ENCODE measurements at regions not wholly inside any gene's neighbourhood (a gene's known extent, or its start where the extent isn't known, plus 50 kb on each side); places are given as distances from the start of the nearest gene placed in this dataset.

- no peak for DNase-seq
- Histone ChIP-seq H3K9me3 (no peaks in the 10 kb centered on the region), H3K27ac (no peak overlapping the region), H3K36me3 (no peaks in the 10 kb centered on the region), H3K27me3 (no peaks in the 10 kb centered on the region), H3K4me1 (no peaks in the 10 kb centered on the region), H3K4me3 (replicated peaks in 1 of 3) (no peak overlapping the region)
- no peak for TF ChIP-seq CTCF (IDR thresholded peaks at IDR 0.05)
- TF ChIP-seq POLR2A (IDR thresholded peaks at IDR 0.05), result no peak
- 84 to 94% methylated on average over 3 of the region's 3 CpGs for WGBS, 2 donors
- intact Hi-C loops (cut with DNase I), result no loop called here
Measured at GRCh38 chr13:61812286-61812685, 396.6 kb upstream of the PCDH20 start.

GRCh38 chr13:61810065-61810464 lies 394.4 kb upstream of the PCDH20 start:
- Histone ChIP-seq H3K9me3 (no peaks in the 10 kb centered on the region), H3K4me1 (no peaks in the 10 kb centered on the region), H3K27me3 (no peaks in the 10 kb centered on the region), H3K27ac (no peak overlapping the region), H3K36me3 (no peaks in the 10 kb centered on the region), H3K4me3 (replicated peaks in 1 of 3) (no peak overlapping the region)
- 79 to 92% methylated on average over 1 of the region's 1 CpG for whole genome bisulfite sequencing, 2 donors
- DNase-seq, result no peak
- TF ChIP-seq CTCF (IDR thresholded peaks at IDR 0.05) (no peak), POLR2A (IDR thresholded peaks at IDR 0.05) (no peak)
- intact Hi-C loops (cut with DNase I), result no loop called here

- Histone ChIP-seq H3K4me1 (no peaks in the 10 kb centered on the region), H3K36me3 (no peaks in the 10 kb centered on the region), H3K27me3 (no peaks in the 10 kb centered on the region), H3K9me3 (no peaks in the 10 kb centered on the region), H3K27ac (no peak overlapping the region), H3K4me3 (replicated peaks in 1 of 3) (no peak overlapping the region)
- 94 to 100% methylated on average over 1 of the region's 1 CpG for WGBS, 2 donors
- no peak for DNase-seq
- intact Hi-C loops (cut with DNase I), result no loop called here
- no peak for TF ChIP-seq POLR2A (IDR thresholded peaks at IDR 0.05)
- TF ChIP-seq CTCF (IDR thresholded peaks at IDR 0.05), result no peak
Measured at GRCh38 chr13:61797397-61797796, 381.7 kb upstream of the PCDH20 start.

GRCh38 chr13:61795580-61795979 lies 379.9 kb upstream of the PCDH20 start:
- no peak for DNase-seq
- Histone ChIP-seq H3K27me3 (no peaks in the 10 kb centered on the region), H3K4me1 (no peaks in the 10 kb centered on the region), H3K4me3 (replicated peaks in 1 of 3) (no peak overlapping the region), H3K9me3 (no peaks in the 10 kb centered on the region), H3K27ac (no peak overlapping the region), H3K36me3 (no peaks in the 10 kb centered on the region)
- TF ChIP-seq CTCF (IDR thresholded peaks at IDR 0.05), result no peak
- TF ChIP-seq POLR2A (IDR thresholded peaks at IDR 0.05), result no peak
- intact Hi-C loops (cut with DNase I), result no loop called here
- 37 to 38% methylated on average over 1 of the region's 1 CpG for WGBS, 2 donors

GRCh38 chr13:61779456-61779855 lies 363.8 kb upstream of the PCDH20 start:
- Histone ChIP-seq H3K36me3 (no peaks in the 10 kb centered on the region), H3K27ac (no peak overlapping the region), H3K27me3 (no peaks in the 10 kb centered on the region), H3K9me3 (no peaks in the 10 kb centered on the region), H3K4me3 (replicated peaks in 1 of 3) (no peak overlapping the region), H3K4me1 (peaks cover 0 to 3% of the 10 kb centered on the region in 2 donors)
- 80% methylated on average over 3 of the region's 3 CpGs for WGBS, 2 donors
- no peak for DNase-seq
- TF ChIP-seq POLR2A (IDR thresholded peaks at IDR 0.05), result no peak
- TF ChIP-seq CTCF (IDR thresholded peaks at IDR 0.05), result no peak
- intact Hi-C loops (cut with DNase I), result no loop called here
